OCI-LY3 (cell line): ENCODE measurements at regions not wholly inside any gene's neighbourhood (a gene's known extent, or its start where the extent isn't known, plus 50 kb on each side); places are given as distances from the start of the nearest gene placed in this dataset.

Experiments used
- H2AFZ ChIP-seq: fragments of 200-600, 300-600 bp; shearing (Covaris generic); 2 replicates; pipeline ENCODE4 v1.6.0; 2014; ENCODE audit warnings: antibody characterized with exemption, low read depth, low read length
- H3K27ac ChIP-seq: fragments of 200-600, 300-600 bp; sonication (generic); 2 replicates; pipeline ENCODE4 v1.5.1; 2014; ENCODE audit warnings: mild to moderate bottlenecking, low read length, moderate library complexity, mixed read lengths
- H3K27me3 ChIP-seq: fragments of 200-600, 300-600 bp; sonication (generic); 2 replicates; pipeline ENCODE4 v1.6.1; 2014; ENCODE audit warnings: low read depth, low read length, mixed read lengths
- H3K36me3 ChIP-seq: fragments of 200-600, 300-600 bp; sonication (generic); replicated peaks from 2 replicates; pipeline ENCODE3; 2014; ENCODE audit warnings: low read depth, low read length, mixed read lengths
- H3K4me1 ChIP-seq: fragments of 300-600, 200-600 bp; sonication (generic); 2 replicates; pipeline ENCODE4 v1.6.1; 2014; ENCODE audit warnings: low read length, mixed read lengths
- H3K4me2 ChIP-seq: fragments of 200-600, 300-600 bp; sonication (generic); 2 replicates; pipeline ENCODE4 v1.6.1; 2014; ENCODE audit warnings: low read length, mixed read lengths
- H3K4me3 ChIP-seq: fragments of 300-600, 200-600 bp; sonication (generic); 2 replicates; pipeline ENCODE4 v1.5.1; 2014; ENCODE audit warnings: antibody characterized with exemption, mild to moderate bottlenecking, low read length, moderate library complexity
- H3K79me2 ChIP-seq: fragments of 300-600, 200-600 bp; shearing (Covaris generic); 2 replicates; pipeline ENCODE4 v1.6.1; 2014; ENCODE audit warnings: mild to moderate bottlenecking, low read length, mixed read lengths
- H3K9ac ChIP-seq: fragments of 300-600, 200-600 bp; shearing (Covaris generic); 2 replicates; pipeline ENCODE4 v1.6.0; 2014; ENCODE audit warnings: mild to moderate bottlenecking, low read length, moderate library complexity
- H3K9me3 ChIP-seq: fragments of 200-600, 300-600 bp; shearing (Covaris generic); 2 replicates; pipeline ENCODE4 v1.6.1; 2014; ENCODE audit warnings: low read length, mixed read lengths; ENCODE audit not compliant: insufficient read depth
- H4K20me1 ChIP-seq: fragments of 200-600, 300-600 bp; sonication (generic); 2 replicates; pipeline ENCODE4 v1.6.1; 2016; ENCODE audit warnings: low read length, mixed read lengths; ENCODE audit not compliant: insufficient read depth
- CTCF ChIP-seq: fragments of 200-600, 300-600 bp; sonication (generic); IDR thresholded peaks from 2 replicates; pipeline ENCODE4 v1.5.1; 2014; ENCODE audit warnings: antibody characterized with exemption, low read length, low read depth
- EZH2phosphoT487 ChIP-seq: fragments of 200-600 bp; shearing (Covaris generic); IDR thresholded peaks from 2 replicates; pipeline ENCODE4 v1.6.1; 2018; ENCODE audit warnings: antibody characterized with exemption, mixed run types, low read depth

GRCh38 chr7:85644272-85644671 is 457.4 kb upstream of the SEMA3D start:
- Histone ChIP-seq H3K36me3 (no peaks in the 10 kb centered on the region), H3K4me1 (no peaks in the 10 kb centered on the region)
- TF ChIP-seq EZH2phosphoT487 (no peak), CTCF (no peak)

GRCh38 chr7:85641331-85641730 is 454.5 kb upstream of the SEMA3D start:
- H3K27me3 ChIP-seq, result no peaks in the 10 kb centered on the region
- no peak overlapping the region for H3K27ac ChIP-seq
- no peak overlapping the region for H3K9ac ChIP-seq
- no peaks in the 10 kb centered on the region for H3K36me3 ChIP-seq
- H4K20me1 ChIP-seq, result no peaks in the 10 kb centered on the region
- H3K4me1 ChIP-seq, result no peaks in the 10 kb centered on the region
- no peak for TF ChIP-seq EZH2phosphoT487
- no peak for TF ChIP-seq CTCF
- no peaks in the 10 kb centered on the region for H3K79me2 ChIP-seq
- no peak overlapping the region for H3K4me2 ChIP-seq
- H2AFZ ChIP-seq, result no peak overlapping the region
- H3K9me3 ChIP-seq, result no peaks in the 10 kb centered on the region
- no peak overlapping the region for H3K4me3 ChIP-seq

More at GRCh38 chr7:85644272-85644671, 457.4 kb upstream of the SEMA3D start:
- H3K9me3 ChIP-seq, result no peaks in the 10 kb centered on the region
- no peaks in the 10 kb centered on the region for H3K79me2 ChIP-seq
- no peak overlapping the region for H2AFZ ChIP-seq
- H3K4me2 ChIP-seq, result no peak overlapping the region
- no peaks in the 10 kb centered on the region for H4K20me1 ChIP-seq
- no peaks in the 10 kb centered on the region for H3K27me3 ChIP-seq
- no peak overlapping the region for H3K27ac ChIP-seq
- no peak overlapping the region for H3K4me3 ChIP-seq
- H3K9ac ChIP-seq, result no peak overlapping the region

- Histone ChIP-seq H3K9ac (no peak overlapping the region), H2AFZ (no peak overlapping the region), H3K36me3 (no peaks in the 10 kb centered on the region), H3K4me3 (no peak overlapping the region), H3K27ac (no peak overlapping the region), H3K4me1 (no peaks in the 10 kb centered on the region), H3K79me2 (no peaks in the 10 kb centered on the region), H3K9me3 (no peaks in the 10 kb centered on the region), H4K20me1 (no peaks in the 10 kb centered on the region), H3K27me3 (no peaks in the 10 kb centered on the region), H3K4me2 (no peak overlapping the region)
- TF ChIP-seq CTCF (no peak), EZH2phosphoT487 (no peak)
Observed at GRCh38 chr7:85638394-85638793, 451.5 kb upstream of the SEMA3D start.

GRCh38 chr7:85634951-85635350 is 448.1 kb upstream of the SEMA3D start:
- H3K36me3 ChIP-seq, result no peaks in the 10 kb centered on the region
- no peak for TF ChIP-seq CTCF
- TF ChIP-seq EZH2phosphoT487, result no peak
- no peak overlapping the region for H3K4me2 ChIP-seq
- H2AFZ ChIP-seq, result no peak overlapping the region
- H4K20me1 ChIP-seq, result no peaks in the 10 kb centered on the region
- no peaks in the 10 kb centered on the region for H3K9me3 ChIP-seq
- no peak overlapping the region for H3K27ac ChIP-seq
- H3K4me3 ChIP-seq, result no peak overlapping the region
- peaks cover 13% of the 10 kb centered on the region for H3K4me1 ChIP-seq
- no peak overlapping the region for H3K9ac ChIP-seq
- H3K27me3 ChIP-seq, result no peaks in the 10 kb centered on the region
- no peaks in the 10 kb centered on the region for H3K79me2 ChIP-seq
